ENCODE measurements at regions not wholly inside any gene's neighbourhood (a gene's known extent, or its start where the extent isn't known, plus 50 kb on each side); places are given as distances from the start of the nearest gene placed in this dataset.

- H3K9me3 ChIP-seq (ENCODE audit: insufficient read depth, low read length): no peaks in the 10 kb centered on the region
- H3K4me1 ChIP-seq (ENCODE audit: insufficient read depth, insufficient read length): peaks cover 2% of the 10 kb centered on the region
- no peaks in the 10 kb centered on the region for H3K36me3 ChIP-seq (ENCODE audit: insufficient read depth, insufficient read length, low read length)
- H3K27me3 ChIP-seq (ENCODE audit: insufficient read depth, insufficient read length): no peaks in the 10 kb centered on the region
- TF ChIP-seq SUZ12 (IDR thresholded peaks at IDR 0.05; ENCODE audit: extremely low read depth, insufficient read depth, insufficient read length) (no peak), YY1 (IDR thresholded peaks at IDR 0.05; ENCODE audit: insufficient read depth, insufficient read length) (no peak), ZNF274 (IDR thresholded peaks at IDR 0.05; ENCODE audit: low read depth, low read length) (no peak)
- DNase-seq (ENCODE audit: low read depth, low spot score): no peak
- H3K9ac ChIP-seq (ENCODE audit: insufficient read length, low read depth): no peak overlapping the region
- no peak overlapping the region for H3K4me3 ChIP-seq (ENCODE audit: insufficient read length, low read depth)
Measured at GRCh38 chr18:70420146-70420898, 131.5 kb downstream of the SOCS6 start.

- Histone ChIP-seq H3K27me3 (ENCODE audit: insufficient read depth, insufficient read length) (no peaks in the 10 kb centered on the region), H3K9me3 (ENCODE audit: insufficient read depth, low read length) (no peaks in the 10 kb centered on the region), H3K4me3 (ENCODE audit: insufficient read length, low read depth) (no peak overlapping the region), H3K36me3 (ENCODE audit: insufficient read depth, insufficient read length, low read length) (no peaks in the 10 kb centered on the region), H3K4me1 (ENCODE audit: insufficient read depth, insufficient read length) (peaks cover 2% of the 10 kb centered on the region), H3K9ac (ENCODE audit: insufficient read length, low read depth) (no peak overlapping the region)
- TF ChIP-seq ZNF274 (IDR thresholded peaks at IDR 0.05; ENCODE audit: low read depth, low read length) (no peak), YY1 (IDR thresholded peaks at IDR 0.05; ENCODE audit: insufficient read depth, insufficient read length) (no peak), SUZ12 (IDR thresholded peaks at IDR 0.05; ENCODE audit: extremely low read depth, insufficient read depth, insufficient read length) (no peak)
- no peak for DNase-seq (ENCODE audit: low read depth, low spot score)
Measured at GRCh38 chr18:70419526-70419925, 130.7 kb downstream of the SOCS6 start.

GRCh38 chr18:70418546-70419311 lies 129.9 kb downstream of the SOCS6 start:
- TF ChIP-seq YY1 (IDR thresholded peaks at IDR 0.05; ENCODE audit: insufficient read depth, insufficient read length) (no peak), ZNF274 (IDR thresholded peaks at IDR 0.05; ENCODE audit: low read depth, low read length) (no peak), SUZ12 (IDR thresholded peaks at IDR 0.05; ENCODE audit: extremely low read depth, insufficient read depth, insufficient read length) (no peak)
- no peaks in the 10 kb centered on the region for H3K36me3 ChIP-seq (ENCODE audit: insufficient read depth, insufficient read length, low read length)
- H3K4me1 ChIP-seq (ENCODE audit: insufficient read depth, insufficient read length): peaks cover 2% of the 10 kb centered on the region
- no peak for DNase-seq (ENCODE audit: low read depth, low spot score)
- no peak overlapping the region for H3K9ac ChIP-seq (ENCODE audit: insufficient read length, low read depth)
- H3K9me3 ChIP-seq (ENCODE audit: insufficient read depth, low read length): no peaks in the 10 kb centered on the region
- no peaks in the 10 kb centered on the region for H3K27me3 ChIP-seq (ENCODE audit: insufficient read depth, insufficient read length)
- no peak overlapping the region for H3K4me3 ChIP-seq (ENCODE audit: insufficient read length, low read depth)

- DNase-seq (ENCODE audit: low read depth, low spot score): no peak
- Histone ChIP-seq H3K4me3 (ENCODE audit: insufficient read length, low read depth) (no peak overlapping the region), H3K4me1 (ENCODE audit: insufficient read depth, insufficient read length) (peaks cover 2% of the 10 kb centered on the region), H3K36me3 (ENCODE audit: insufficient read depth, insufficient read length, low read length) (no peaks in the 10 kb centered on the region), H3K9me3 (ENCODE audit: insufficient read depth, low read length) (no peaks in the 10 kb centered on the region), H3K9ac (ENCODE audit: insufficient read length, low read depth) (no peak overlapping the region), H3K27me3 (ENCODE audit: insufficient read depth, insufficient read length) (no peaks in the 10 kb centered on the region)
- TF ChIP-seq YY1 (IDR thresholded peaks at IDR 0.05; ENCODE audit: insufficient read depth, insufficient read length) (no peak), ZNF274 (IDR thresholded peaks at IDR 0.05; ENCODE audit: low read depth, low read length) (no peak), SUZ12 (IDR thresholded peaks at IDR 0.05; ENCODE audit: extremely low read depth, insufficient read depth, insufficient read length) (no peak)
Measured at GRCh38 chr18:70417847-70418246, 129.0 kb downstream of the SOCS6 start.

- Histone ChIP-seq H3K27me3 (ENCODE audit: insufficient read depth, insufficient read length) (no peaks in the 10 kb centered on the region), H3K4me3 (ENCODE audit: insufficient read length, low read depth) (no peak overlapping the region), H3K4me1 (ENCODE audit: insufficient read depth, insufficient read length) (no peaks in the 10 kb centered on the region), H3K9ac (ENCODE audit: insufficient read length, low read depth) (no peak overlapping the region), H3K36me3 (ENCODE audit: insufficient read depth, insufficient read length, low read length) (no peaks in the 10 kb centered on the region), H3K9me3 (ENCODE audit: insufficient read depth, low read length) (no peaks in the 10 kb centered on the region)
- DNase-seq (ENCODE audit: low read depth, low spot score): no peak
- TF ChIP-seq YY1 (IDR thresholded peaks at IDR 0.05; ENCODE audit: insufficient read depth, insufficient read length): no peak
- no peak for TF ChIP-seq ZNF274 (IDR thresholded peaks at IDR 0.05; ENCODE audit: low read depth, low read length)
- TF ChIP-seq SUZ12 (IDR thresholded peaks at IDR 0.05; ENCODE audit: extremely low read depth, insufficient read depth, insufficient read length): no peak
Measured at GRCh38 chr18:70416496-70416895, 127.7 kb downstream of the SOCS6 start.

- Histone ChIP-seq H3K27me3 (ENCODE audit: insufficient read depth, insufficient read length) (no peaks in the 10 kb centered on the region), H3K9ac (ENCODE audit: insufficient read length, low read depth) (no peak overlapping the region), H3K4me3 (ENCODE audit: insufficient read length, low read depth) (no peak overlapping the region), H3K36me3 (ENCODE audit: insufficient read depth, insufficient read length, low read length) (no peaks in the 10 kb centered on the region), H3K9me3 (ENCODE audit: insufficient read depth, low read length) (no peaks in the 10 kb centered on the region), H3K4me1 (ENCODE audit: insufficient read depth, insufficient read length) (no peaks in the 10 kb centered on the region)
- TF ChIP-seq SUZ12 (IDR thresholded peaks at IDR 0.05; ENCODE audit: extremely low read depth, insufficient read depth, insufficient read length) (no peak), YY1 (IDR thresholded peaks at IDR 0.05; ENCODE audit: insufficient read depth, insufficient read length) (no peak), ZNF274 (IDR thresholded peaks at IDR 0.05; ENCODE audit: low read depth, low read length) (no peak)
- DNase-seq (ENCODE audit: low read depth, low spot score): no peak
Measured at GRCh38 chr18:70415823-70416488, 127.1 kb downstream of the SOCS6 start.
